AG10803 (cell line): ENCODE measurements at regions not wholly inside any gene's neighbourhood (a gene's known extent, or its start where the extent isn't known, plus 50 kb on each side); places are given as distances from the start of the nearest gene placed in this dataset.
"Not testable (repeated sequence)": the region's sequence is repeated elsewhere in the genome, so short reads cannot be mapped to it uniquely, and the experiment has no call there.

ENCODE experiments used
- DNase-seq: peaks from one replicate; pipeline ENCODE4 v3.0.0; 2010; ENCODE audit warnings: low read depth
- H3K4me3 ChIP-seq: 2 replicates; pipeline ENCODE4 v1.5.1; 2011; ENCODE audit warnings: mild to moderate bottlenecking, low read length, control low read depth
- CTCF ChIP-seq: conservative IDR thresholded peaks from 2 replicates; pipeline ENCODE4 v1.5.1; 2011; ENCODE audit warnings: mild to moderate bottlenecking, low read length, control low read depth, inconsistent platforms

DNA sequence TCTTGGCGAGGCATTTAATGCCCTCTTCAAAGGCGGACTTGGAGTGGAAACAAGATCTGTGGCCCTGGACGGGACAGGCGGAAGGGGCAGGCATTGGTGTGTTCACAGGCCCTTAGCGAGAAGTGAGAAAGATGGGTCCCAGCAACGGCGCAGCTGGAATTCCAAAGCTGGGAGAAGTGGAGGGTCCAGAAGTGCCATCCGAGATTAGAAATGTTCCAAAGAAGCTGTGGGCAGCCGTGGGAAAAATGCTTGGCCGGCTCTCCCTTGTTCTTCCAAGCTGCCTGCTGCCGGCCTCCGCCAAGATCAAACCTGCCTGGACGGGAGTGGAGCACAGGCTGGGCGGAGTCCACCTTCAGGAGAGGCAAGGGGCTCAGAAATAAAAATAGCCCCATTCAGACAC, 69.4 kb upstream of the ACTRT2 start:
- no peak for TF ChIP-seq CTCF
- no peak overlapping the region for H3K4me3 ChIP-seq
- no peak for DNase-seq

DNA sequence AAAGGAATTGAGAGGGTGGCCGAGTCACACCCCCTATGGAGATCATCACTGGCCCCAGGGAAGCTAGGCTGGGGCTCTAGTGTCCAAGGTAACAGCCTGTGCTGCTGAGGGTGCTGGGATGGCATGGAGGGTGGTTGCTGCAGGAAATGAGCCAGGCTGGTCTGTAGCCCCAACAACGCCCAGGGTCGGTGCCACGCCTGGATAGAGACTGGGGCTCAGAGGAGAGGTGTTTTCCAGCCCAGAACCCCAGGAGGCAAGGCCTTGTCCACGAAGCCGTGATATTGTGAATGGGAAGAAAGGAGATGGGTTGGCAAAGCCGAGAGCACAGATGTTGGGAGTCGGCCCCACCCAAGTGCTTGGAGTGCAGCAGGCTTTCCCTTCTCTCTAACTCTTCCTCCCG, 68.9 kb upstream of the ACTRT2 start:
- no peak for TF ChIP-seq CTCF
- H3K4me3 ChIP-seq: no peak overlapping the region
- DNase-seq: no peak

- no peak for TF ChIP-seq CTCF
- H3K4me3 ChIP-seq: no peak overlapping the region
- DNase-seq: no peak
Measured at GRCh38 chr1:2952992-2953391, 68.3 kb upstream of the ACTRT2 start.

DNA sequence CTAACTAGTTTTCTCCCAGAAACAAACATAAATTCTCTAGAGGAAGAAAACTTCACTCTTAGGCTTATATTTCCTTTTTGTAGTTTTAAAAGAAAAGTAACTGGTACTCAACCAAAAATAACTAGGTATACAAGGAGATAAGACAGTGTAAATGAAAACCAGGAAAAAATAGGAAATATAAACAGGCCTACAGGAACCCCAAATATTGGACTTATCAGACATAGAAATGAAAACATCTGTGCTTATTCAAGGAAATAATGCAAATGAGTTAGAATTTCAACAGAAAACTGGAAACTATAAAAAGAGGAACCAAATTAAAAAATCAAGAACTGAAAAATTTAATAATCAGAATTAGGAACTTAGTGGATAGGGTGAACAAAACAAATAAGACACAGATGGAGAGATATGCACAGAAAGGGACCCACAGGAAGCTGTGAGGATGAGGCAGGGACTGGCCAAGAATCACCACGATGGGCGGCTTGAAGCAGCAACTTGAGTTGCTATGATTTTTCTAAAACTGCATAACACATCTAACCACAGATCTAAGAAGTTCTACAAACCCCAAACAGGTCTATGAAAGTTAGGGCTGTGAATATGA, 67.5 kb upstream of the ACTRT2 start:
- H3K4me3 ChIP-seq: no peak overlapping the region
- TF ChIP-seq CTCF: no peak
- no peak for DNase-seq

DNA sequence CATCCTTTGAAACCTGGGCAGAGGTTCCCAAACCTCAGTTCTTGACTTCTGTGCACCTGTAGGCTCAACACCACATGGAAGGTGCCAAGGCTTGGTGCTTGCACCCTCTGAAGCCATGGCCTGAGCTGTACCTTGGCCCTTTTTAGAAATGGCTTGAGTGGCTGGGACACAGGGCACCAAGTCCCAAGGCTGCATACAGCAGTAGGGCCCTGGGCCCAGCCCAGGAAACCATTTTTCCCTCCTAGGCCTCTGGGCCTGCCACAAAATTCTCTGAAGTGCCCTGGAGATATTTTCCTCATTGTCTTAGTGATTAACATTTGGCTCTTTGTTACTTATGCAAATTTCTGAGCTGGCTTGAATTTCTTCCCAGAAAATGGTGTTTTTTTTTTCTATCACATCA, 65.6 kb upstream of the ACTRT2 start:
- TF ChIP-seq CTCF: no peak
- no peak overlapping the region for H3K4me3 ChIP-seq
- no peak for DNase-seq

DNA sequence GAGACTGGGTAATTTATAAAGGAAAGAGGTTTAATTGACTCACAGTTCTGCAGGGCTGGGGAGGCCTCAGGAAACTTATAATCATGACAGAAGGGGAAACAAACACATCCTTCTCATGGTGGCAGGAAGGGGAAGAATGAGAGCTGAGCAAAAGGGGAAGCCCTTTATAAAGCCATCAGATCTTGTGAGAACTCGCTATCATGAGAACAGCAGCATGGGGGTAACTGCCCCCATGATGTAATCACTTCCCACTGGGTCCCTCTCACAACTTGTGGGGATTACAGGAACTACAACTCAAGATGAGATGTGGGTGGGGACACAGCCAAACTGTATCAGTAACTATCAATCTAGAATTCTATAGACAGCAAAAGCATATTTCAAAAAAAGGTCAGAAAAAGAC, 64.7 kb upstream of the ACTRT2 start:
- no peak for DNase-seq
- no peak overlapping the region for H3K4me3 ChIP-seq
- TF ChIP-seq CTCF: no peak

- no peak for TF ChIP-seq CTCF
- no peak overlapping the region for H3K4me3 ChIP-seq
- DNase-seq: no peak
Measured at GRCh38 chr1:2957329-2957728, 63.9 kb upstream of the ACTRT2 start.

DNA sequence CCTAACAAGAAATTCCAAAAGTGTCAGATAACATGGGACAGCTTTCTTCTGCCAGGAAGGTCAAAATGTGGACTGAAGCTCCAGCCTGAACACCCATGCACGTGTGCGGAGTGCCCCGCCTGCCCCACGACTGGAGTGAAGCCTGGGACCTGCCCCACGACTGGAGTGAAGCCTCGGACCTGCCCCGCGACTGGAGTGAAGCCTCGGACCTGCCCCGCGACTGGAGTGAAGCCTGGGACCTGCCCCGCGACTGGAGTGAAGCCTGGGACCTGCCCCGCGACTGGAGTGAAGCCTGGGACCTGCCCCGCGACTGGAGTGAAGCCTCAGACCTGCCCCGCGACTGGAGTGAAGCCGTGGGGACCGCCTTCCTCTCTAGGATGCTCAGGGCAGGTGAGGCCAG, 61.4 kb upstream of the ACTRT2 start:
- H3K4me3 ChIP-seq: not testable (repeated sequence)

More for the DNA sequence above, 61.4 kb upstream of the ACTRT2 start:
- DNase-seq: not testable (repeated sequence)
